ENCODE measurements at regions not wholly inside any gene's neighbourhood (a gene's known extent, or its start where the extent isn't known, plus 50 kb on each side); places are given as distances from the start of the nearest gene placed in this dataset.

- TF ChIP-seq ZFP3 (CRISPR knock-in tag; IDR thresholded peaks at IDR 0.05) (no peak), POU6F1 (CRISPR knock-in tag; IDR thresholded peaks at IDR 0.05; ENCODE audit: borderline replicate concordance, low read depth) (no peak)
Observed at GRCh38 chr13:108120302-108120701, 95.0 kb downstream of the LIG4 start (continued).

- TF ChIP-seq ISL1 (CRISPR knock-in tag; IDR thresholded peaks at IDR 0.05) = no peak
- no peak for TF ChIP-seq TSHZ2 (CRISPR knock-in tag; IDR thresholded peaks at IDR 0.05)
- TF ChIP-seq RARB (CRISPR knock-in tag; IDR thresholded peaks at IDR 0.05) = no peak
- TF ChIP-seq CREB5 (CRISPR knock-in tag; IDR thresholded peaks at IDR 0.05; ENCODE audit: low read depth) = no peak
- TF ChIP-seq ZFP30 (CRISPR knock-in tag; IDR thresholded peaks at IDR 0.05) = no peak
- TF ChIP-seq ARNTL (CRISPR knock-in tag; IDR thresholded peaks at IDR 0.05; ENCODE audit: borderline replicate concordance, low read depth) = no peak
- no peak for TF ChIP-seq CSRNP3 (CRISPR knock-in tag; IDR thresholded peaks at IDR 0.05)
- TF ChIP-seq OSR1 (CRISPR knock-in tag; IDR thresholded peaks at IDR 0.05) = no peak
- TF ChIP-seq ESRRG (CRISPR knock-in tag; IDR thresholded peaks at IDR 0.05) = no peak
- TF ChIP-seq GLIS3 (CRISPR knock-in tag; IDR thresholded peaks at IDR 0.05) = no peak
- TF ChIP-seq TOX (CRISPR knock-in tag; IDR thresholded peaks at IDR 0.05; ENCODE audit: borderline replicate concordance) = no peak
- TF ChIP-seq ZNF70 (CRISPR knock-in tag; IDR thresholded peaks at IDR 0.05) = no peak
- TF ChIP-seq TCF4 (CRISPR knock-in tag; IDR thresholded peaks at IDR 0.05; ENCODE audit: borderline replicate concordance) = no peak
- TF ChIP-seq SNAI2 (CRISPR knock-in tag; IDR thresholded peaks at IDR 0.05) = no peak
- TF ChIP-seq PPARA (CRISPR knock-in tag; IDR thresholded peaks at IDR 0.05; ENCODE audit: borderline replicate concordance) = no peak
- no peak for ATAC-seq
Observed at GRCh38 chr13:108115738-108116137, 99.6 kb downstream of the LIG4 start.

GRCh38 chr13:108113407-108113806 lies 101.9 kb downstream of the LIG4 start:
- TF ChIP-seq ZNF70 (CRISPR knock-in tag; IDR thresholded peaks at IDR 0.05) = no peak
- TF ChIP-seq ESRRG (CRISPR knock-in tag; IDR thresholded peaks at IDR 0.05) = no peak
- no peak for TF ChIP-seq RARB (CRISPR knock-in tag; IDR thresholded peaks at IDR 0.05)
- TF ChIP-seq PPARA (CRISPR knock-in tag; IDR thresholded peaks at IDR 0.05; ENCODE audit: borderline replicate concordance) = no peak
- TF ChIP-seq GLIS3 (CRISPR knock-in tag; IDR thresholded peaks at IDR 0.05) = no peak
- no peak for TF ChIP-seq POU6F1 (CRISPR knock-in tag; IDR thresholded peaks at IDR 0.05; ENCODE audit: borderline replicate concordance, low read depth)
- TF ChIP-seq SNAI2 (CRISPR knock-in tag; IDR thresholded peaks at IDR 0.05) = no peak
- TF ChIP-seq BACH2 (CRISPR knock-in tag; IDR thresholded peaks at IDR 0.05; ENCODE audit: borderline replicate concordance) = no peak
- TF ChIP-seq PATZ1 (CRISPR knock-in tag; IDR thresholded peaks at IDR 0.05; ENCODE audit: borderline replicate concordance) = no peak
- no peak for ATAC-seq
